VCaP (cell line): ENCODE measurements at regions not wholly inside any gene's neighbourhood (a gene's known extent, or its start where the extent isn't known, plus 50 kb on each side); places are given as distances from the start of the nearest gene placed in this dataset.

Source experiments
- H3K27ac ChIP-seq: fragments of 450-650 bp; 2 replicates; pipeline ENCODE4 v1.5.1; 2017
- TF ChIP-seq, protein P1 (sequence below): fragments of 450-650 bp; conservative IDR thresholded peaks from 2 replicates; pipeline ENCODE4 v1.5.1; 2017; ENCODE audit warnings: mild to moderate bottlenecking, moderate library complexity

DNA sequence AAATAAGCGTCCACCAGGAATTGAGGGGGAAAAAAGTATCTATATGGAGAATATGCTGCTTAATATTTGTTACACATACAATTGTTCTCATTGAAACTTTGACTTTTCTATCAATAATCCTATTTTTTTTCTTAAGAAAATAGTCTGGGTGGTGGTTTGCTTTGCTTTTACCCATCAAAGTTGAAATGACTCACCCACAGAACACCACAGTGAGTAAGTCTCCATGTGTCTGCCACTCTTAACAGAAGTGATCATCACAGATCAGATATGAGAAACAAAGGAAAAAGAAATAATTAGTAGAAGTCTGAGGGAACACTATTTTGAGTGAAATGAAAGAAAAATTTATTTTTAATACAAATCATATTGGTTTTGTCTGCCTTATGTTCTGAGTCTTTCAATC is 742.8 kb downstream of the CDH9 start:
- H3K27ac ChIP-seq: no peak overlapping the region
- TF ChIP-seq, protein P1, sequence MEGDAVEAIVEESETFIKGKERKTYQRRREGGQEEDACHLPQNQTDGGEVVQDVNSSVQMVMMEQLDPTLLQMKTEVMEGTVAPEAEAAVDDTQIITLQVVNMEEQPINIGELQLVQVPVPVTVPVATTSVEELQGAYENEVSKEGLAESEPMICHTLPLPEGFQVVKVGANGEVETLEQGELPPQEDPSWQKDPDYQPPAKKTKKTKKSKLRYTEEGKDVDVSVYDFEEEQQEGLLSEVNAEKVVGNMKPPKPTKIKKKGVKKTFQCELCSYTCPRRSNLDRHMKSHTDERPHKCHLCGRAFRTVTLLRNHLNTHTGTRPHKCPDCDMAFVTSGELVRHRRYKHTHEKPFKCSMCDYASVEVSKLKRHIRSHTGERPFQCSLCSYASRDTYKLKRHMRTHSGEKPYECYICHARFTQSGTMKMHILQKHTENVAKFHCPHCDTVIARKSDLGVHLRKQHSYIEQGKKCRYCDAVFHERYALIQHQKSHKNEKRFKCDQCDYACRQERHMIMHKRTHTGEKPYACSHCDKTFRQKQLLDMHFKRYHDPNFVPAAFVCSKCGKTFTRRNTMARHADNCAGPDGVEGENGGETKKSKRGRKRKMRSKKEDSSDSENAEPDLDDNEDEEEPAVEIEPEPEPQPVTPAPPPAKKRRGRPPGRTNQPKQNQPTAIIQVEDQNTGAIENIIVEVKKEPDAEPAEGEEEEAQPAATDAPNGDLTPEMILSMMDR: no peak

DNA sequence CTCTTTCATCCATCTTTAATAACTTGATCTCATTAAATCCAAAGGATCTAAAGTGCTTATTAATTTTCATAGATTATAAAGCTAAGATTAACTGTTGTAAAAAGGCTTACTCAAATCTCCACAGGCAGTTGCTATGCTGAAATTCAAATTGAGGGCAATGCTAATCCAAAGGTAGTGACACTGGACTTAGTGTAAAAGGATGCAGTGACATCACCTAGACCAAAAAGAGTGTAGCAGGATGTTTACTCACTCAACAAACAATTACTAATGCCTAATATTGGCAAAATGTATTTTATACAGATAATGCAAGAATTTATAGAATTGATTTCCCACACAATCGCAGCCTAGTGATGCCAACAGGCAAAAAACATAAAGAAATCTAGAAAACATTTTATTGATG is 756.2 kb downstream of the CDH9 start:
- H3K27ac ChIP-seq: no peak overlapping the region
- TF ChIP-seq, protein P1: no peak

DNA sequence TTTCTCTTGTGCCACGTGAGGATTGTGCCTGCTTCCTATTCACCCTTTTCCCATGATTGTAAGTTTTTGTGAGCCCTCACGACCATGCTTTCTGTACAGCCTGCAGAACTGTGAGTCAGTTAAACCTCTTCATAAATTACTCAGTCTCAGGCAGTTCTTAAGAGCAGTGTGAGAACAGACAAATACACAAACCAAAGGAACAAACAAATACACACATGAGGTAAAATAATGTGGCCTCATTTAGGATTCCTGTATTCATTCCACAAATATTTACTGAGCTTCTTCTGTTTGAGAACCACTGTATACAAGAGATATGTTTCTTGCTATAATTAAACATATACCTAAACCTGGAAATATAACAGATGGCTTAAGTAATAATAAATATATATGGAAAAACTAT is 760.3 kb downstream of the CDH9 start:
- no peak overlapping the region for H3K27ac ChIP-seq
- TF ChIP-seq, protein P1: no peak

DNA sequence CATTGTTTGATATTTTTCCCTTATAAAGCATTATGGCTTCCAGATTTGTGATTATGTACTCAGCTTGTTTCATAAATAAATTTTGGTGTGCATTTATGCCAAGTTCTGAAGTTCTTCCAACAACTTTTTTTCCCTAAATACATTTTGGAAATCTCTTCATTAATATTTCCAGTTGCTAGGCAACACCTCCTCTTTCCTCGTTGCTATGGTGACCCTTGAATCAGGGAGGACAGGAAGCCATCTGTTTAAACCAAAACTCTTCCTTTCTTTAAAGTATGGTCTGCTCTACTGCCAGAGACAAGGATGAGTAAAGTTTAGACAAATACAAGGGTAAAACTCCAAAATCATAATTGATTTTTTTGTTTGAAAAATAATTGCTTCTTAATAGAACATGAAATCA is 779.3 kb downstream of the CDH9 start:
- TF ChIP-seq, protein P1: no peak
- H3K27ac ChIP-seq: no peak overlapping the region

DNA sequence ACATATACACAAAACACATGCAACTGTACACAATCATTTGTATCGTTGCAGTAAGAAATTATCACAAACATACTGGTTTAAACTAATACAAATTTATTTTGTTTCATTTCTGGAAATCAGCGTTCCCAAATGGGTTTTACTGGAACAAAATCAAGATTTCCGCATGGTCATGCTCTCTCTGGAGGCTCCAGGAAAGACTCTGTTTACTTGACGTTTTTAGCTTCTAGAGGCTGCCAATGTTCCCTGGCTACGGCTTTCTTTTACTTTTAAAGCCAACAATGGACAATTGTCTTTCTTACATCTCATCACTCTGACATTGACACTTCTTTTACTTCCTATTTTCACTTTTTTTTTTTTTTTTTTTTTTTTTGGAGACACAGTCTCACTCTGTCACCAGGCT is 793.1 kb downstream of the CDH9 start:
- H3K27ac ChIP-seq: no peak overlapping the region
- TF ChIP-seq, protein P1: no peak

DNA sequence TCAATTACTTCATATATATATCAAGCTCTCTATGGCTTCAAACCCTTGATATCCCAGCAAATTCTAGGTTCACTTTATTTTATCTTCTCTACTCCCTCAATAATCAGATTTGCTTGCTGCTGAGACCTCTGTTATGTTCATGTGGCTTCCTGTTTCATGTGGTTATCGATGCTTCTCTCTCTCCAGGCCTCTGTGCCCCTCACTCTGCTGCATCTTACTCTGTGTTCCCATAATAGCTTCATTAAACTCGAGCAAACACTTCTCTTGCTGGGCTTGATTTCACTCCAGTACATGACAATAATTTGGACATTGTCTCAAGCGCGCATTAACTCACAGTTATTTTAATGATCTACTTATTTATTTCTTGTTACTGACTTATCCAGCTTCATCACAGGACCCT is 798.8 kb downstream of the CDH9 start:
- no peak overlapping the region for H3K27ac ChIP-seq
- TF ChIP-seq, protein P1: no peak

DNA sequence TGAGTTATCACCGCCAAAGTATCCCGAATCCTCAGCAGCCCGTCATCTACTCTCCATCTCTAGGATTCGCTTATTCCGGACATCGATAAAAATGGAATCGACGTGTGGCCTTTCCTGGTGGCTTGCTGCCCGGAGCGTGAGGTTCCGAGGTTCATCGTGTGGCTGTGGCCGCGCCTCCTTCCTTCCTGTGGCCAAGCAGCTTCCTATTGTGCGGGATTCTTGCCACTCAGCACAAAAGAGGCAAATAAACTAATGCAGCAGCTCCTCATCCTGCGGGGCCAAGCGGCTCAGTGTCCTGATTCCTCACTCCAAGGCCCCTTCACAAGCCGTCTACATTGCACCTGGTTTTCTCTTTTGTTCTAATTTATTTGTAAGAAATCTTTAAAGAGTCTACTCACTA is 800.9 kb downstream of the CDH9 start:
- TF ChIP-seq, protein P1: no peak
- no peak overlapping the region for H3K27ac ChIP-seq

DNA sequence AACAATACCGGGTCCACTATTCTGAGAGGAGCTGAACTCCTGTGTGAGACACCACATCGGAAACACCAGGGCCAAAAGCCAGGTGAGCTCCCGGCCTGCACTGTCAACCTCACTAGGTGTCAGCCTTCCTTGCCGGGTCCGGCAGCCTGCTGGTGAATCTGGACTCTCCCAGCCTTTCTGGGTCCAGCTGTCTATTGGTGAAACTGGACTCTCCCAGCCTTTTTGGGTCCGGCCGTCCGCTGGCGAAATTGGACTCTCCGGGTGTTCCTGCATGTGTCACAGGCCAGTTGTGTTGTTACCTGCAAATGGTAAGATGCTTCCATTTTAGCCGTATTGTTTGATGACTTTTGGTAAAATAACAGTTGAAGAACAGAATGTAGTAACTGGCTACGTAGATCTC is 801.5 kb downstream of the CDH9 start:
- TF ChIP-seq, protein P1: no peak
- H3K27ac ChIP-seq: no peak overlapping the region
